ENCODE measurements at regions not wholly inside any gene's neighbourhood (a gene's known extent, or its start where the extent isn't known, plus 50 kb on each side); places are given as distances from the start of the nearest gene placed in this dataset.
"Not testable (repeated sequence)": the region's sequence is repeated elsewhere in the genome, so short reads cannot be mapped to it uniquely, and the experiment has no call there.

DNA sequence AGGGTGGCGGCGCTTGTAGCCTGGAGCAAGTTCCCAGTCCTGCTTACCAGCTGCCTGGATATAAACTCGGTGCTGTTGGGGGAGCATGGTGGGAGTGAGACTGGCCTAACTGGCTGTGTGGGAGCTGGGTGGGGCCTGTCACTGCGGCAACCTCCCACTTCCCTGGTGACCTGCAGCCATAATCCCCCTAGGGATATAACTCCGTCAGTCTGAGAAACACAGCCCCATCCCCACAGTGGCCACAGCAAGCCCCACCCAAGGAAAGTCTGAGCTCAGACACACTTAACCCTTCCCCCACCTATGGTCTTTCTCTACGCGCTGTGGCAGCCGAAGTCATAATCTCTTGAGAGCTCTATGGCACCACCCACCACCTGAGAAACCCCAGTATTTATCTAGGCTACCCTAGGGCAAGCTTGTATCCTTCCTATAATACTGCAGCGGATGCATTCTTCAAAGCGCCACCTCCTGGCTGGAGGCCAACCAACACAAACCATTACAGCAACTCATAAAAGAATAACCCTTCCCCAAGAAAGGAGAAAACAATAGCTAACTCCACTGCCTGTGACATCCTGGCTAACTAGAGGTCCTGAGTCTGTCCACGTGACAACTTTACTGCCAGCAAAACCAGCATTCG, 57.4 kb downstream of the ZNF648 start:
- ATAC-seq, result peak; percentile 29

DNA sequence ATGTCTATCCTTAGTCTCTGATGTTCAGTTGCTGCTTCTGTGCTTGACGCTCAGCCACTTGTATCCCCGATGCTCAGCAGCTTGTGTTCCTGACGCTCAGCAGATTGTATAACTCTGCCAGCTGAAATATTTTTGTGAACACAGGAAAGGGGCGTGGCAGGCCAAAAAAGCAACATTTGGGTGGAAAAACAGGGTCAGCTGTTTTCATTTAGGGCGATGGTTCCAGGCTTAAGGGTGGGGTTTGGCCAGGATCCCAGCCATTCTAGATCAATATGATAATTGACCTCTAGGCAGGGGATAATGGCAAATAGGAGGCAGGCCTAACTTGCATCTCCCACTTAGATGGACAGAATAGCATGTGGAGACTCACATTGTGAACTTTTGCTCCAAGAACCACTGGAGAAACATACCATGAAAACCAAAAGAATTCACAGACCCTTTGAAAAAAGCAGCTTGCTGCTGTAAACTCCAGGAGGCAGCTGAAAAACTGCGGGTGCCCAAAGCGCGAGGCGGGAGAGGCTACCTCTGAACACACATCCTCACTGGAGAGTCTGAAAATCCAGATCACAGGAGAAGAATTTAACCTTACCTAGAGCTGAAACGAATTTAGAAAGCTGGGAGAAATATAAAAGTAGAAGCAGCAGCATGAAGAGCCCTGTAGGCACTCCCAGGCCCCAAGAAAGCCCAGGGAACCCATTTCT, 58.3 kb downstream of the ZNF648 start:
- ATAC-seq, result no peak

DNA sequence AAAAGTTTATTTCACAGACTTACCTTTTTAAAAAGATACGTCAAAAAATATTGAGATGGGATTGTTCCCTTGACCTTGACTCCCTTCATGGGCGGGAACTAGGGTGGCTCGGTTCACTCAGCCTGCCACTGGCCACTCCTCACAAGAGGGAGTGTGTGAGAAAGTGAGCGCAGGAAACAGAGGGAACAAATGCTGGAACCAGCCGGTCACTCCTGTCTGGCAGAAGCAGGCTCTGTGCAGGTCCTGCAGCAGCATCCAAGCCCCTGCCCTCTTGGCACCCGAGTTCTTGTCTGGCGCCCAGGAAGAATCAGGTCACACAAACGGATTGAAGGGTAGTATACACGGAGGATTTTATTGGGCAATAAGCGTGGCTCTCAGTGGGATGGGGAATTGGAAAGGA, 58.9 kb downstream of the ZNF648 start:
- no peak for ATAC-seq

DNA sequence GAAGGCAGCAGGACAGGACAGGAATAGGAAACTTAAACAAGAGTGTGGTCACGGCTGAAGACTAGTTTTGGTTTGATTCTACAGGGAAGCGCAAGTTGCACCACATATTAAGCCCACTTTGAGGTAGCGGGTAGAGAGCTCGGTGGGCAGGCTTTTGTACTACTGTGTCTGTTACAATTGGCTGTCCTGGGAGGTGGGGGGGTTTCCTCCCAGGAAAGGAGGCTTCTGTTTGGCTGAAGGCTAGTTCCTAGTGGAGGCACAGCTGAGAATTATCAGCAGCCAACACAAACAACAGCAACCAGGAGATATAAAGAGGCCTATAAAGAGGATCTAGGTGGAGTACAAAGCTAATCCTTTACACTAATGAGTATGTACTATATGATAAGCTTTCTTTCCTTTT, 62.7 kb downstream of the ZNF648 start:
- ATAC-seq, result no peak

DNA sequence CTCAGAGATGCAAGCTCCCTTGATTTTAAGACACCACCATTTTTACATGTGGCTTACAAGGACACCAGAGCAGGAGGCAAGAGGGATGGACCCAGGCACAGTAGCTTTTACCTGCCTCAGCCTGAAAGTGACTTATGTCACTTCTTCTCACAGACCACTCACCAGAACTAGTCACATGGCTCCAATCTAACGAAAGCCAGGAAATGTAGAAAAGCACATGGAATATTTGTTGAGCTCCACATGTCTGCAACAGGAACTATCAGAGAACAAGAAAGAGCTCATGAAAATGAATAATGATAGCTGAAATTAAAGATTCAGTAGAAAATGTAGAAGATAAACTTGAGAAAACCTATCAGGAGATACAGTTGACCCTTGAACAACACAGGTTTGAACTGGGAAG, 69.4 kb downstream of the ZNF648 start:
- no peak for ATAC-seq

DNA sequence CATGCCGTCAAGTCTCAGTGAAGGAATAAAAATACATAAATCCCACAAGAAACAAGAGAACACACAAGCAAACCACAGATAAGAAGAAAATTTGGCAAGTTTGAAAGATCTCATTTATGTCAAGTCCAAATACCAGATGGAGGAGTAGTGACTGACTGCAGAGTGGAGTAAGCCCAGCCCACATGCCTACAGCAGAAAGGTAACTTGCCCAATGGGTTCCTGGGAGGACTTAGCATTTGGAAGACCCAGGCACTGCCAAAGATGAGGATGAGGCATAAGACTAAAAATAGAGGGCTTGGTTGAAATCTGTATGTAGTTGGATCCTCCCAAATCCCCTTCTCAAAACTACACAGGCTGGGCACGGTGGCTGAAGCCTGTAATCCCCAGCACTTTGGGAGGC, 70.8 kb downstream of the ZNF648 start:
- ATAC-seq, result no peak

DNA sequence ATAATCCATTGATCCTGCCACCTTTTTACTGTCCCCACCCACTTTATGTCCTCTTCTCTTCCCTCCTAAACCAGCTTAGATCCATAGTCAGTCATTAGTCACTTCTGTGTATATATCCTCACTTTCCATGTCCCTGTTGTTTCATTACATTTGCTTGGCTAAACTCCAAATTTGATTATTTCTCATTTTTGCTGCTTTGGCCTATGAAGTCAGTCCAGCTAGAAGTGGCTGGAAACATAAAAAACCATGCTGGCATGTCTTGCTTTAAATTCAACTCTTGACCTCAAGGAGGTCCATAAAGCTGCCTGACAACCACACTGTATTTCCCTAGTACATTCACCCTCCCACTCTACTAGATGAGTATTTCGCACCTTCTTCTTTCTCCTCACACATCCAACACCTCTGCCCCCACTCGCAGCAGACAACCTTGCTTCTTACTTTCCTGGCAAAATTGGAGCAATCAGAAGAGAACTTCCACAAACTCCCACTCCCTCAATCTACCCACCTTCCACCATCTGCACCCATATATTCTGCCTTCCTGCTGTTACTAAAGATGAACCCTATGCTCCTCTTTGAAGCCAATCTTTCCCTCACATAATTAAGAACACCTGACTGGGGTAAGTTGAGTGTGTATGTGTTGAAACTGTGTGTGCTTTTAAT, 72.1 kb downstream of the ZNF648 start:
- no peak for ATAC-seq

- no peak for ATAC-seq
Observed at GRCh38 chr1:181987996-181988395, 73.5 kb downstream of the ZNF648 start.

DNA sequence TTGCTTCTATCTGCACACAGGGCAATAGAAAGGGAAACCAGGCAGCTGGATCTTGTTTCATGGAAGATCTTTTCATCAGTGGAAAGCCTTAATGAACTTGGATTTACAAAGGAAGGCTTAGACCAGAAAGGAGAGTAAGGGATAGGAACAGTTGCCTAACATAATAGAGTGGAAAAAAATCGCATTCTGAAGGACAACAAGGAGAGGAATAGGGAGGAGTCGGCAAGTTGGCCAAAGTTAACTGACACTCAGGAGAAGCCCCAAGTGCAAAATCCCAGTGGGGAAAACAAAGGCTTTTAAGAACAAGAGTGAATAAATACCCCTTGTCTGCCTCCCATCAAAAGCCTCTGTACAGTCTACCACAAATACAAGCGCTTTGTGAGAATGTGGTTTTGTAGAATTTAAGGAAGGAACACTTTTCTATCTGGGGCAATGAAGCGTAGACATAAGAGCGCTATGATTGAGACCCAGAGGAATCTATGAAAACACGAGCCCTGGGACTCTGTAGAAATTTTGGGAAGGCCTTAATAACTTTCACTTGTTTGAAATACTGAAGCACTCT, 74.1 kb downstream of the ZNF648 start:
- no peak for ATAC-seq

GRCh38 chr1:181986907-181987305, 74.6 kb downstream of the ZNF648 start:
- no peak for ATAC-seq

DNA sequence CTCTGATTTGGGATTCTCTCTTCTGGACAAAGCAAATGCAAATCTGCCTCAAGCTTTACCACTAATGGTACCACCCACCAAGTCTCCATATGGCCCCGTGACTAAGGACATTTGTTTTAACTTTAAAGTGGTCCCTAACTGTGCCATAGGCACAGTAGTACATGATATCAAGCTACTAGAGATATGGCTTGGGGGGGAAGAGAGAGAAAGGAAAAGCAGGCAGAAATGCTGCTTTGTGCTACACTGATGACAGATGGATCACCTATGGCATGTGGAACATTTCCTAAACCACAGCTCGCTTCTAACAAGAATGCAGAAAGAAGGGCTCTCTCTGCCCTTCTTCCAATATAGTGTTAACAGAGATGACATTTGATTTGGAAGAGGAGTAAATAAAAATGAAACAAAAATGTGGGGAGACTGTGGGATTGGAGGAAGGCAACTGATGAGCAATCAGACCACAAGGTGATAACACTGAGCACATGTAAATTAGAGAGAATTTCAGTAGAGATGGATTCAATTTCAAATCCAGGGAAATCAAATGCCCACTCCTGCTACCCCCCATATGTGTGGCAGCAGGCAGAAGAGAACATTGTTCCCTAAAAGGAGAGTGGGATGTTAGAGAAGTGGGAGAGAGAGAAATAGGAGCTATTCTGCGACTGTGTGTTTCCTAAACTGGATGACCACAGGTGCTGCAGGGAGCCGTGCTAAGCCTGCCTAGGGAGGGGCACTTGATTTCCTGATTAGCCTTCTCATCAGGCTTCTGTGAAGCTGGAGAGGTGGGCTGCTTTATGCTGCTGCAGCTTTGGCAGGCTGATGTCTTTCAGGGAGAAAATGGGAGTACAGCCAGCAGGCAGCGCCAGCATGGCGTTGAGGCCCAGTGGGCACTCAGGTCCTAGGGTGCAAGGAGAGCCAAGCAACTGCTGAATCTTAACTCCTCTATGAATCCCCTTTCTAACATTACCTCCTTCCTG, 75.3 kb downstream of the ZNF648 start:
- no peak for ATAC-seq

- ATAC-seq, result no peak
Observed at GRCh38 chr1:181985281-181985680, 76.2 kb downstream of the ZNF648 start.

DNA sequence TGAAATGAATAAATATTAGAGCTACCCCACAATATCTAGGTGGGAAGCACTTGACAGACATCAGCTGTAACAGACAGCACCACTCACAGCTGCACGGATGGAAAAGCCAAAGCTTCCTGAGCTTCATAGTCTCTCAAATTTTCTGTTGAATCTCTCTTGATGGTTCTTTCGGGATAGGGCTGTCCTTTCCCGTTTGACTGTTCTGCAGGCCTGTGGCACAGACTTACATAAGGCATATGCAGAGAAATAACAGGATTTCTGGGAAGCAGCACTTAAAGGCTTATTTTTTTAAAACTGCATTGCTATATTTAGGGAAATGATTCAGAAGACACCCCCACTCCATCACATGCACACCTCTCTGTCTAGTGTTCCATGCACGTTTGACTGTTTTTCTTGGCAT, 77.5 kb downstream of the ZNF648 start:
- ATAC-seq, result no peak

DNA sequence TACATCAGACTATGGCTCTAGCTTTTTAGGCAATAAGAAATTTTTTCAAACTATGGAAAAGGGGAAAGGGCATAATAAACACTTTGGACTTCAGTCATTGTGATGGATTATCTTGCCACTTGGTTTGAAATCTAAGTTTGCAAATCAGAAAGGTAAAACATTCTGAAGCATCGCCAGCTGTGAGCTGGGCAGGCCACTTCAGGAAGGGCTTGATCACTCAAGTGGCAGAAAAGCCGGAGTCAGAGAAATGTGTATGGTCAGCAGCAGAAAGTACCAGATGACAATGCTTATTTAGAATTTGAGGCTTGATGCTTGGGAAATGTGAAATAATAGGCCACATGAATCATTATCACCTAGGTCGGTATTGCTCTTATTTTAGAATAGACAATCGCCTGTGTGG, 79.7 kb downstream of the ZNF648 start:
- no peak for ATAC-seq

- ATAC-seq, result no peak
Observed at GRCh38 chr1:181972256-181972655, 89.3 kb downstream of the ZNF648 start.

DNA sequence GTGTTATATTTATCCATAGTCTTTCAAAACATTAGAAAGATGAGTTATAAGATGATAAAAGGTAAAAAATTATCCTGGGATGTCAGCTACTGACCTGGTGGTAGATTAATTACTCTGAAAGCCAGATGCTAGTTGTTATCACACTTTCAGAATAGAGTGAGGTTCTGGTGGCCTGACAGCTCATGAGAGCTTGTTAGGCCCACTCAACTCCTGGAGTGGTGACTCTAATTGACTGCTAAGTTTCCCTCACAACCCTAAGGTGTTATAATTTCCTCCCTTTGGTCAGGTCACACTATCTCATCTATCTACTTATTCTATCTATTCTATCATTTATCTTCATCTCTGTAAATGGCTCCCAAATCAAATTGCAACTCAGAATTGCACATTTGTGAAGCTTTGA, 90.1 kb downstream of the ZNF648 start:
- no peak for ATAC-seq

GRCh38 chr1:181969902-181970301, 91.6 kb downstream of the ZNF648 start:
- ATAC-seq, result no peak

DNA sequence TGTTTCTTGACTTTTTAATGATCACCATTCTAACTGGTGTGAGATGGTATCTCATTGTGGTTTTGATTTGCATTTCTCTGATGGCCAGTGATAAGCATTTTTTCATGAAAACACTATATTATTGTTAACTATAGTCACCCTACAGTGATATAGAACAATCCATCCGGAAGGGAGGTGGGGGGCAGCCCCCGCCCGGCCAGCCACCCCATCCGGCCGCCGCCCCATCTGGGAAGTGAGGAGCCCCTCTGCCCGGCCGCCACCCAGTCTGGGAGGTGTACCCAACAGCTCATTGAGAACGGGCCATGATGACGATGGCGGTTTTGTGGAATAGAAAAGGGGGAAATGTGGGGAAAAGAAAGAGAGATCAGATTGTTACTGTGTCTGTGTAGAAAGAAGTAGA, 106.8 kb downstream of the ZNF648 start:
- not testable (repeated sequence) for ATAC-seq

DNA sequence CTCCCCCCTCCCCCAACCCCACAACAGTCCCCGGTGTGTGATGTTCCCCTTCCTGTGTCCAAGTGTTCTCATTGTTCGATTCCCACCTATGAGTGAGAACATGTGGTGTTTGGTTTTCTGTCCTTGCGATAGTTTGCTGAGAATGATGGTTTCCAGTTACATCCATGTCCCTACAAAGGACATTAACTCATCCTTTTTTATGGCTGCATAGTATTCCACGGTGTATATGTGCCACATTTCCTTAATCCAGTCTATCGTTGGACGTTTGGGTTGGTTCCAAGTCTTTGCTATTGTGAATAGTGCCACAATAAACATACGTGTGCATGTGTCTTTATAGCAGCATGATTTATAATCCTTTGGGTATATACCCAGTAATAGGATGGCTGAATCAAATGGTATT, 107.3 kb downstream of the ZNF648 start:
- not testable (repeated sequence) for ATAC-seq

- ATAC-seq, result no peak
Observed at GRCh38 chr1:181953596-181953995, 107.9 kb downstream of the ZNF648 start.

GRCh38 chr1:181951213-181951612, 110.3 kb downstream of the ZNF648 start:
- no peak for ATAC-seq

- ATAC-seq, result no peak
Observed at GRCh38 chr1:181949500-181949899, 112.0 kb downstream of the ZNF648 start.

- no peak for ATAC-seq
Observed at GRCh38 chr1:181948372-181948771, 113.1 kb downstream of the ZNF648 start.

Measured in esophagus mucosa (tissue), 1 donor.